Thyroid gland (tissue), 4 donors: ENCODE measurements at regions not wholly inside any gene's neighbourhood (a gene's known extent, or its start where the extent isn't known, plus 50 kb on each side); places are given as distances from the start of the nearest gene placed in this dataset.

Experiments used
- DNase-seq, 2 donors: peaks; one replicate each; pipeline ENCODE4 v3.0.0-alpha.2; 2019
- H3K27ac ChIP-seq, 3 donors: fragments of 200-600 bp; sonication (generic); 1 replicate in 2 of 3; 2 replicates in 1 of 3; pipeline ENCODE4 v1.5.1; 2016 to 2019; ENCODE audit warnings: mild to moderate bottlenecking in 1 of 3, moderate library complexity in 1 of 3
- H3K27me3 ChIP-seq: fragments of 200-600 bp; sonication (generic); one replicate; pipeline ENCODE4 v1.5.1; 2019
- H3K36me3 ChIP-seq, 2 donors: fragments of 200-600 bp; sonication (generic); one replicate each; pipeline ENCODE4 v1.5.1; 2016 to 2019
- H3K4me1 ChIP-seq, 2 donors: fragments of 200-600 bp; sonication (generic); one replicate each; pipeline ENCODE4 v1.5.1; 2017 to 2019
- H3K4me3 ChIP-seq, 3 donors: fragments of 200-600 bp; sonication (generic); replicated peaks in 1 of 3; 1 replicate in 2 of 3; 2 replicates in 1 of 3; pipeline ENCODE4 v1.5.1; 2016; ENCODE audit warnings: mild to moderate bottlenecking in 1 of 3
- H3K9me3 ChIP-seq: fragments of 200-600 bp; sonication (generic); one replicate; pipeline ENCODE4 v1.5.1; 2017
- CTCF ChIP-seq, 6 experiments: fragments of 200-600 bp in 3 of 6; fragments of 450-650 bp in 3 of 6; sonication (generic) in 3 of 6; IDR thresholded peaks; one replicate each; pipeline ENCODE4 v1.5.1; 2016 to 2019; ENCODE audit warnings: antibody characterized with exemption in 6 of 6, mild to moderate bottlenecking in 2 of 6, inconsistent platforms in 1 of 6, moderate library complexity in 1 of 6
- POLR2A ChIP-seq, 2 donors: fragments of 450-650 bp; IDR thresholded peaks; one replicate each; pipeline ENCODE4 v1.6.1; 2017; ENCODE audit warnings: antibody characterized with exemption in 2 of 2, mild to moderate bottlenecking in 2 of 2, moderate library complexity in 1 of 2
- WGBS, 2 donors: methylation state at CpG; one replicate each; pipeline ENCODE4 v1.1.5; 2017; 5-methylcytosine and 5-hydroxymethylcytosine counted together
- intact Hi-C: fragments of 100-400 bp; cut with DNase I; formaldehyde crosslinking; loops from one replicate; pipeline ENCODE4 v1.15.1; 2023

GRCh38 chr19:31613683-31614219 is 264.5 kb upstream of the TSHZ3 start:
- no peak overlapping the region for H3K27ac ChIP-seq

DNA sequence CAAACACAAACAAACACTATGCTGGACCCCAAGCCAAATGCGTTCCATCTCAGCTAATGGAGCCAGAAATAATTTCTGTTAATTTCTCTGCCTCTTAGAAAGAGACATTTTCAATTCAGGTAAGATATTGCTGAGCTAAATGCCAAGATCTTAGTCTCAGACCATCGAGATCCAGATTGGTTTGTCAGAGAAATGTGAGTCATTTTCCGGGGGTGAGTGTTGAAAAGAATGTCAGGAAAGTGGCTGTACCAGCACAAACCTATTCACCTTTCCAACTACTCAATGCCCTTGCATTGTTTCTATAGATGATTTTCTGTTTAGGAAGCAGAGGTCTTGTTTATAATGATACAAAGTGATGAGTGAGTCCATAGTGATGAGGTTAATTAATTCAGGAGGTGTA is 266.8 kb upstream of the TSHZ3 start:
- no peak for TF ChIP-seq CTCF (IDR thresholded peaks at IDR 0.05)
- no peak for TF ChIP-seq POLR2A (IDR thresholded peaks at IDR 0.05)
- Histone ChIP-seq H3K4me1 (no peaks in the 10 kb centered on the region), H3K4me3 (no peak overlapping the region), H3K27ac (no peak overlapping the region), H3K9me3 (no peaks in the 10 kb centered on the region), H3K27me3 (no peaks in the 10 kb centered on the region), H3K36me3 (no peaks in the 10 kb centered on the region)
- WGBS, 2 donors: 68 to 79% methylated on average over 3 of the region's 3 CpGs
- intact Hi-C loops: no loop called here
- no peak for DNase-seq

More at GRCh38 chr19:31613683-31614219, 264.5 kb upstream of the TSHZ3 start:
- no peaks in the 10 kb centered on the region for H3K27me3 ChIP-seq
- H3K4me1 ChIP-seq: no peaks in the 10 kb centered on the region
- no peak for DNase-seq
- H3K36me3 ChIP-seq: no peaks in the 10 kb centered on the region
- intact Hi-C loops: no loop called here
- WGBS, 2 donors: 80 to 83% methylated on average over 4 of the region's 4 CpGs
- no peaks in the 10 kb centered on the region for H3K9me3 ChIP-seq
- no peak overlapping the region for H3K4me3 ChIP-seq
- TF ChIP-seq POLR2A (IDR thresholded peaks at IDR 0.05) (no peak), CTCF (IDR thresholded peaks at IDR 0.05) (no peak)

DNA sequence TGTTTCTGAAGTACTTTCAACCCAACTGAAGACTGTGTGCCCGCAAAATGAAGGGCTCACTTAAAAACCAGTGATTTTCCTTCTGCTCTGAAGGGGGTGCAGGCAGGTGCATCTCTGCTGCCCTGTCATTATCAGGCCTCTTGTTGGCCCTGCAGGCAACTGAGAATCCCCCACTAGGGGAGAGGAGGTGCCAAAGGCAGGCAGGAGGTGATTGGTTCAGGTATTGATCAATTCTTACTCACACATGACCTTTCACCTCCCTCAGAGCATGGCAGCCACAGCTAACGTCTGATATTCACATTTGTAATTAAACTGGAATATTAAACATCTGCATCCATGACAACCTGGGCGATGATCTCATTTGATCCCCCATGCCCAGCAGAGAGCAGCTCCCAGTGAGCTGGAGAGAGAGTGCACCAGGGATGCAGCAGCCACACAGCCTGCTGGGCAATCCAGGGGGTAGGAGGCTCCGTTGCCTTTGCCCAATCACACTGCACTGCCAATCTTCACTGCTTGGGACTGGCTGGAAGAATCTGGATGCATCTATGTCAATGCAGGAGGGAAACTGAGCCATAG is 267.9 kb upstream of the TSHZ3 start:
- no peaks in the 10 kb centered on the region for H3K4me1 ChIP-seq
- no peaks in the 10 kb centered on the region for H3K27me3 ChIP-seq
- TF ChIP-seq POLR2A (IDR thresholded peaks at IDR 0.05): no peak
- 78 to 79% methylated on average over 3 to 4 of the region's 4 CpGs for WGBS, 2 donors
- H3K36me3 ChIP-seq: no peaks in the 10 kb centered on the region
- no peak overlapping the region for H3K27ac ChIP-seq
- H3K4me3 ChIP-seq: no peak overlapping the region
- intact Hi-C loops: no loop called here
- H3K9me3 ChIP-seq: no peaks in the 10 kb centered on the region
- DNase-seq: no peak

DNA sequence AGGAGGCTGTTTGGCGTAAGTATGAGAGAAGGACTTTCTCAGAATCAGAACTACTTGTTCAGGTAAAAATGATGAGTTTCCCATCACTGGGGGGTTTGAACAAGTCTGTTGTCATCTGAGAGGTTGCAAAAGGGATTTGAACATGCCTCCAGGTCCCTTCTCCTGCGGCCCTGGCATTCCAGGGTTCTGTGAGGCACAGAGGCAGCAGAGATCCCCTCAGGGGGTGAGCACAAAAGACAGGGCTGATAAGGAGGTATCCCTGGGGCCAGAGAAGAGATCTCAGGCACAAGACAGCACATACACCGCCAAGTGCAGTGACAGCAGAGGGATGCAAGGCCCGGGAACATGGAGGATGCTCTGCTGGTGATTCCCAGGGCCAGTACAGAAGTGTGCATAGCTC is 275.8 kb upstream of the TSHZ3 start:
- DNase-seq: no peak
- intact Hi-C loops: no loop called here
- H3K27me3 ChIP-seq: no peaks in the 10 kb centered on the region

DNA sequence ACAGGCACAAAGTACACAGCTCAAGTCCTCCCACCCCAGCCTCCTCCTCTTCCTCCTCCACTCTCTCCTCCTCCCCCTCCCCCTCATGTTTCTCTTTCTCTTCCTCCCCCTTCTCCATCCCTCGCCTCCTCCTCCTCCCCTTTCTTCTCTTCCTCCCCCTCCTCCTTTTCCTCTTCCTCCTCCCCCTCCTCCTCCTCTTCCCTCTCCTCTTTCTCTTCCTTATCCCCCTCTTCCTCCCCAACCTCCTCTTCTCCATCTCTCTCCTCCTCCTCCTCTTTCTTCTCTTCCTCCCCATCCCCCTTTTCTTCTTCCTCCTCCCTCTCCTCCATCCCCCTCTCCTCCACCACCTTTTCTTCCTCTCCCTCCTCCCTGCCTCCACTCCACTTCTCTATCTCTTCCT is 276.3 kb upstream of the TSHZ3 start:
- no peak overlapping the region for H3K27ac ChIP-seq
- H3K36me3 ChIP-seq: no peaks in the 10 kb centered on the region
- H3K4me1 ChIP-seq: no peaks in the 10 kb centered on the region
- H3K9me3 ChIP-seq: no peaks in the 10 kb centered on the region
- DNase-seq: no peak
- TF ChIP-seq CTCF (IDR thresholded peaks at IDR 0.05): no peak
- TF ChIP-seq POLR2A (IDR thresholded peaks at IDR 0.05): no peak
- intact Hi-C loops: no loop called here
- no peaks in the 10 kb centered on the region for H3K27me3 ChIP-seq
- H3K4me3 ChIP-seq: no peak overlapping the region
- WGBS, 2 donors: 78 to 88% methylated on average over 1 of the region's 1 CpG

More for the DNA sequence above, 275.8 kb upstream of the TSHZ3 start:
- Histone ChIP-seq H3K4me3 (no peak overlapping the region), H3K4me1 (no peaks in the 10 kb centered on the region), H3K9me3 (no peaks in the 10 kb centered on the region), H3K36me3 (no peaks in the 10 kb centered on the region), H3K27ac (no peak overlapping the region)
- no peak for TF ChIP-seq CTCF (IDR thresholded peaks at IDR 0.05)
- TF ChIP-seq POLR2A (IDR thresholded peaks at IDR 0.05): no peak
- 73 to 74% methylated on average over 4 of the region's 4 CpGs for WGBS, 2 donors
